ENCODE measurements at regions not wholly inside any gene's neighbourhood (a gene's known extent, or its start where the extent isn't known, plus 50 kb on each side); places are given as distances from the start of the nearest gene placed in this dataset.

GRCh38 chr16:85413691-85414663 lies 199.1 kb upstream of the GSE1 start:
- TF ChIP-seq CTCF (IDR thresholded peaks at IDR 0.05), result no peak
- no peak for TF ChIP-seq POLR2AphosphoS5 (IDR thresholded peaks at IDR 0.05; ENCODE audit: low read depth, low read length)
- no peak for TF ChIP-seq REST (IDR thresholded peaks at IDR 0.05; ENCODE audit: insufficient read depth in 1 of 2, low read depth in 2 of 2, low read length in 1 of 2)
- no peak for TF ChIP-seq TCF7L2 (IDR thresholded peaks at IDR 0.05; ENCODE audit: low read depth, low read length)
- no peak for TF ChIP-seq SIN3A (IDR thresholded peaks at IDR 0.05; ENCODE audit: borderline replicate concordance, insufficient read depth, low read depth, low read length)
